Stimulated activated CD8-positive, alpha-beta memory T cell treated with anti-CD3 and anti-CD28 coated beads, Interleukin-15, amount 100 ng/mL, for 24 hours (primary cell): ENCODE measurements at regions not wholly inside any gene's neighbourhood (a gene's known extent, or its start where the extent isn't known, plus 50 kb on each side); places are given as distances from the start of the nearest gene placed in this dataset.

Source experiments
- DNase-seq: peaks from one replicate; pipeline ENCODE4 v3.0.0-alpha.2; 2020; ENCODE audit warnings: low read depth

DNA sequence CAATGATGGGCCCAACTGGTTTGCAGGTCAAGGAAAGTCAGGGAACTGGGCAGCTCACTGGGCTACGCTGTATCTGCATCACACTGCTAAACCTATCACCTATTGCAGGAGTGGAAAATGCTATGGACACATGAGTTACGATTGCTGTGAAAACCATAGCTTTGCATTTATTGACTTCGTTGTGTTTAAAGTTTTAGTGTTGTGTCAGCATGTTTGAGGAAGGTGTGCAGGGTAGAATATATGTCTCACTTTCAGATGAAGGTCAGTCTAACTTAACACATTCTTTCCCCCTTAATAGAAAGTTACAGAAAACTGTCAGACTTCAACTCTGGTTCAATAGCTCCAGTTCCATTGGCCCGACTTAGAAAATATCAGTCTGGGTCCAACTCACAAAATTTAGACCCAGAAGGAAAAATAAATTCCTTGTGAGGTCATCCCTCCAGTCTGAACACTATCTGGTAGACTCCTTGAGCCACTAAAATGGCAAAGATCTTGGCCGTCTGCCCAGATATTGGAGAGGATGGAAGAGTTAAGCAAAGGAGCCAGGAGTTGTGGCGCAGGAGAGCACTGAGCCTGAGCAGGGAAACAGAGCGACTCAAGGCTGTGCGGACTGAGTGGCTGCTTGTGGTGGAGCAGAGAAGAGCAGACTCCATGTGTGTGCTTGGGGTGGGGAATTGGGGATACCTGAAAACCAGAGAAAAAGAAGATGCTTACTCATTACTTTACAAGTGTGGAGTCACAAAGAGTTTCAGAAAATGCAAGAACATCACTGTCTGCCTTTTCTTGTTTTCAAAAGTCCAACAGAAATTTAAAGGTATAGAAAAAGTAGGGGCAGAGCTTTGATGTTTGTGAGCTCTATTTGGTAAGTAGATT lies 518.5 kb downstream of the FGF9 start:
- DNase-seq: no peak

DNA sequence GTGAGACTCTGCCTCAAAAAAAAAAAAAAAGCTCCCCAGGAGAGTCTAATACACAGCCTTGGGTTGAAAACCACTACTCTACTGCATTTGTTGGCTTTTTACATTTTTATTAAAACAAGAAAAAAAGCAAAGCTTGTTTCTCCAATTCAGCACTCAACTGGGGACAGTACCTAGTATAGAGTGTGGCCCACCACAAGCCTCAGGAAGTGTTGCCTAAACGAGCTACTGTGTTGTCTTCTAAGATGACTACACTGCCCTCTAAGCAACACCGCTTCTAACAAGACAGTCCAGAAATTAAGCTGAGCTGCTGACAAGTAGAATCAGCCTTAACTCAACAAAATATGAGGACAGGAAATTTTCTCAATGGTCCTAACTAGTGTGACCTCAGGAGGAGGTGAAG lies 522.2 kb downstream of the FGF9 start:
- DNase-seq: no peak

DNA sequence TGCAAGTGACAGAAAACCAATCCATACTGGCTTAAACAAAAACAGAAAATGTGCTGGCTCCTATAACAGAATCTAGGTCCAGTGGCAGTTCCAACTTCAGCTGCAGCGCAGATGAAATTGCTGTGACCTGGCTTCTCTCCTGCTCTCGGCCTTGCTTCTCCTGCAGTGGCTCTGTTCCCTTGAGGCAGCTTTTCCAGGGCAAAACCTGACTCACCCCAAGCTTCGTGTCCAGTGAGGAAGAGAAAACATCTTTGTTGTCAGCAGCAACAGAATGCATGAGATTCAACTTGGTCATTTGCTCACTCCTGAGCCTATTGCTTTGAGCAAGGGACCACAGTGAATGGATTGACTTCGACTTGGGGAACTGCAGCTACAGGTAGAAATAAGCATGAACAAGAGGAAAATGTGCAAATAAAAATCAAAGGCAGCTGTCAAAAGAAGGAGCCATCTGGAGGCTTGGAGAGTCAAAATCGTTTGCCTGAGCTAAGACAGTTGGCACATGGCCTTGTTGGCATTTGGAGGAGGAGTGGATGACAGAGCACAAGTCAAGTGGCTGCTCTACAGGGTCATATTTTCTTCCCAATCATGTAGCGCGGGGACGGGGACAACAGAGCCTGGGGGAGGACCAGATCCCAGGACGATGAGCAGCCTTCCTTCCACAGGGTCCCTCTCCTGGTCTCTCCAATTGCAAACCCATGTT lies 523.4 kb downstream of the FGF9 start:
- no peak for DNase-seq

- DNase-seq: no peak
These were observed 524.9 kb downstream of the FGF9 start for GRCh38 chr13:22195726-22196125.

DNA sequence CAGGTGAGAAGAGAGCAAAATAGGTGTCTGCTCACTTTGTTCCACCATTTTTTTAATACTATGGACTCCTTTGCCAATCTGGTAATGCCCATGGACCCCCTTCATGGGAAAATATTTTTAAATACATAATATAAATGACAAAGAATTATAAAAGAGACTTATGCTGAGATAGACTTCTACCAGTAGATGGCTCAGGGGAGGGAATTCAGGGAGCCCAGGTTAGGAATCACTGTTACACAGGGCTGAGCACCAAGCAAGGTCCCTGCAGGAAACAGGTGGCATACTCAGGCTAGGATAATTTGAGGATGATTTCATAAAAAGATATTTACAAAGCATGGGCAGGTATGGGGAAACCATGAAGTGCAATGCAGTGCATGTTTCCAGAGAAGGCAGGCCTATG lies 525.9 kb downstream of the FGF9 start:
- DNase-seq: no peak

DNA sequence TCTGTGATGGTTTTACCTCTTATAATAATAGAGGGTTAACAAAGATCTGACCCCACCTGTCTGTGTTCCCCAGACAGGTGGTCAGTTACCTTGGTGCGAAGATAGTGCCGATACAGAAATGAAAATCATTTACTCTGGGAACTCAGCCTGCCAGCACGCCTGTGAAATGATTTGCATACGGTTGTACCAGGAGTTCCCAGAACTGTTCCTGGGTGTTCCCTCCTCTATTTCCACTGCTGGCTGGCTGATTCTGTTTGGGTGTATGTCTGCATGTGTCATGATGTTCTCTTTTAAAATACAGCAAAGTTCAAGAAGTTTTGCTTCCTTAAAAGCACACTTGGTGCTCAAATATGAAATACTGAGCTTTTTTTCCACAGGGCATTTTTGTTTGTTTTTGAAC lies 527.1 kb downstream of the FGF9 start:
- DNase-seq: no peak

GRCh38 chr13:22198641-22199217 lies 527.9 kb downstream of the FGF9 start:
- DNase-seq: no peak

GRCh38 chr13:22200440-22200839 lies 529.6 kb downstream of the FGF9 start:
- DNase-seq: no peak

- no peak for DNase-seq
These were observed 530.6 kb downstream of the FGF9 start for GRCh38 chr13:22201375-22201925.

GRCh38 chr13:22210134-22210930 lies 539.5 kb downstream of the FGF9 start:
- DNase-seq: no peak

- DNase-seq: no peak
These were observed 541.0 kb downstream of the FGF9 start for GRCh38 chr13:22211876-22212275.

GRCh38 chr13:22212576-22212975 lies 541.7 kb downstream of the FGF9 start:
- no peak for DNase-seq

GRCh38 chr13:22214184-22214583 lies 543.3 kb downstream of the FGF9 start:
- no peak for DNase-seq

GRCh38 chr13:22218797-22219196 lies 547.9 kb downstream of the FGF9 start:
- no peak for DNase-seq

- DNase-seq: no peak
These were observed 548.8 kb downstream of the FGF9 start for GRCh38 chr13:22219709-22220108.

DNA sequence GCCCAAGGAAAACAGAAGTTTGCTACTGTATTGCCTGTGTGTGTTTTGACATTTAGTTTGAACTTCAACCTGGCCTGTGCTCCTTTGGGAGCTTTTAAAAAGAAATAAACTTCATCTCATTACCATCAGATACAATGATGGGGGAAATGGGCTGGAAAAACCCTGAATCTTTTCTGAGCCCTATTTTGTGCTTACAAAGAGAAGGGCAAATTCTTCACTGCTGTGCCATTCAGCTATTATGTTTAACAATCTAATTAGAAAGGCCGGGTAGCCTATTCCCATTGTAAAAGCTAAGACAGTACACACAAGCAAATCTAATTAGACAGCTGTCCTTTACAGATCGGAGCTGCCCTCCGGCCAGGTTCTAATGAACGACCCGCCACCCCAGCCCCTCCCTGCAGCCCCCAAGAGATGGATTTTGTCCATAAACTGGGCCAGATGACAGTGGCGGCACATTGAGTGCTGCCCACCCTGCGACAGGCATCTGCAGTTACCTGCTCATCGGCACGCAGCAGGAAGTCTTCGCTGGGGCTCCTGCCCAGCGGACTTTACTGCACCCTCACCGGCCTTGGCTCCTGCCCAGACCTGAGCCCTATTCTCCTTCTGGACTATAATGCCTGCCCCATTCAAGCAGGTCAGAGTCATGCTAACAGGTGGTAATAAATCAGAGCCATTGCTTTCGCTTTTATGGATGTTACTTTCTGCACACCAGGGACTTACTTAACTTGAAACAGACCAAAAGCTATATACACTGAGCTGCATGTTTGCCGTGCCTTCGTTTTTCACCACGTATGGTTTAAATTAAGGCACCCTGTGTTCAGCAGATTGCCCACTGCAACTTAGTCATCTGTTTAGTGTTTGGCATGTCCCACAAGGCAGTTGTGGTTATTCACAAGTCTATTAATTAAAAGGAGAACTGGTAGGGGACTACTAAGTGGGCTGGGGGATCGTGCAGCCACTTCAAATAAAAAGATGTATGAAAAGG lies 549.6 kb downstream of the FGF9 start:
- no peak for DNase-seq

- no peak for DNase-seq
These were observed 552.5 kb downstream of the FGF9 start for GRCh38 chr13:22223411-22223810.

DNA sequence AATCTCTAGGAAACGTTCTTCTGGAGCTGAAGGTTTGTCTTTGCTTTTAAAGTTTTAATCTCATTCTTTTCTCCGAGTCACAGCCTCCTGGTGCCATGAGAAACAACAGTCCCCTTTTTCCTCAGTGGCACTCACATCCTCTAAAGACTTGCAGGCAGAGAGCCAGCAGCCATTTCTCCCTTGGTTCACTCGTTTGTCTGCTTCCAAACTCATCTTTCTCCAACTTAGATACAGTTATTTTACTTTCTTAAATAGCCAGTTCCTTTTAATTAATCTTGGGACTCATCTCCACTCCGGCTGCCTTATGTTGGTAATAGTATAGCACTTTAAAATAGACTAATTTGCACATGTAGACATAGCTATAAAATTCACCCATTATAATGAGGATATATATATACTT lies 555.2 kb downstream of the FGF9 start:
- DNase-seq: no peak

- DNase-seq: no peak
These were observed 557.0 kb downstream of the FGF9 start for GRCh38 chr13:22227895-22228294.

GRCh38 chr13:22229916-22230315 lies 559.0 kb downstream of the FGF9 start:
- DNase-seq: no peak

- DNase-seq: no peak
These were observed 561.3 kb downstream of the FGF9 start for GRCh38 chr13:22232186-22232585.
